K562 (cell line): ENCODE measurements at regions not wholly inside any gene's neighbourhood (a gene's known extent, or its start where the extent isn't known, plus 50 kb on each side); places are given as distances from the start of the nearest gene placed in this dataset.

ENCODE experiments used
- ATAC-seq: fragments of 200-7000 bp; cut with Tn5 transposase; 3 replicates; pipeline ENCODE4 v1.9.1; 2020; ENCODE audit warnings: moderate library complexity
- BruUV-seq: library from RNA; stranded (reverse); fragments of 400-500 nt; replicated peaks from 2 replicates; lab custom pipeline; 2021; lab: Mats Ljungman, UMichigan
- CTCF ChIA-PET: fragments of 300-600 bp; formaldehyde crosslinking; extraction: SDS; loops from one replicate; lab custom pipeline; 2021; ENCODE audit warnings: low intra/inter-chr PET ratio; lab: Yijun Ruan, JAX
- POLR2A ChIA-PET: fragments of 300-600, 350-650 bp; sonication (Branson Sonifier 250); formaldehyde crosslinking; extraction: SDS; loops from one replicate; lab custom pipeline; 2021; ENCODE audit warnings: antibody characterized with exemption, inconsistent platforms; lab: Yijun Ruan, JAX
- DNase-seq, 4 experiments: peaks; one replicate each; pipeline versions ENCODE4 v3.0.0 to v3.0.0-alpha.2; 2011 to 2018; ENCODE audit warnings: low spot score in 3 of 4, mixed read lengths in 3 of 4; ENCODE audit errors: extremely low read depth in 1 of 4
- FAIRE-seq: peaks from 2 replicates; lab custom pipeline; 2011; peaks lifted over from hg19 to GRCh38; lab: Jason Lieb, UNC
- H2AFZ ChIP-seq: 2 replicates; pipeline ENCODE4 v1.6.0; 2011; ENCODE audit warnings: low read depth, low read length, control low read depth, inconsistent platforms
- H3K27ac ChIP-seq: fragments of 200-600 bp; 3 replicates; pipeline ENCODE4 v1.8.0; 2011; ENCODE audit warnings: low read depth, mild to moderate bottlenecking, control low read depth, inconsistent platforms, low read length, moderate library complexity, mixed read lengths; ENCODE audit errors: extremely low read depth
- H3K27me3 ChIP-seq, 2 experiments: fragments of 300-600 bp in 1 of 2; 2 replicates in 1 of 2; 3 replicates in 1 of 2; pipeline versions ENCODE4 v1.6.0 to v1.8.0; 2011; ENCODE audit warnings: inconsistent platforms in 2 of 2, low read length in 2 of 2, mild to moderate bottlenecking in 1 of 2, mixed read lengths in 1 of 2, moderate library complexity in 1 of 2; ENCODE audit not compliant: control insufficient read depth in 2 of 2, insufficient read depth in 2 of 2
- H3K36me3 ChIP-seq: fragments of 300-600 bp; 3 replicates; pipeline ENCODE4 v1.8.0; 2011; ENCODE audit warnings: mild to moderate bottlenecking, low read length, inconsistent platforms; ENCODE audit not compliant: control insufficient read depth, insufficient read depth
- H3K4me1 ChIP-seq, 2 experiments: fragments of 200-600 bp in 1 of 2; replicated peaks in 1 of 2; 2 replicates in 1 of 2; 3 replicates in 1 of 2; pipeline versions ENCODE4 v1.5.1 to v1.8.0; 2011; ENCODE audit warnings: inconsistent platforms in 2 of 2, low read length in 2 of 2, mild to moderate bottlenecking in 1 of 2, mixed read lengths in 1 of 2, moderate library complexity in 1 of 2; ENCODE audit not compliant: control insufficient read depth in 2 of 2, insufficient read depth in 2 of 2
- H3K4me2 ChIP-seq: 2 replicates; pipeline ENCODE4 v1.6.1; 2011; ENCODE audit warnings: low read length, control low read depth, inconsistent platforms, mixed read lengths; ENCODE audit not compliant: insufficient read depth
- H3K4me3 ChIP-seq: fragments of 200-600 bp; sonication (generic), shearing (Covaris generic); 2 replicates; pipeline ENCODE4 v1.5.1; 2016; ENCODE audit warnings: control low read depth, inconsistent platforms
- H3K79me2 ChIP-seq: fragments of 200-600 bp; 3 replicates; pipeline ENCODE4 v1.8.0; 2011; ENCODE audit warnings: low read length, inconsistent platforms; ENCODE audit not compliant: control insufficient read depth, insufficient read depth
- H3K9ac ChIP-seq, 2 experiments: 2 replicates each; pipeline versions ENCODE4 v1.6.0 to v1.6.1; 2011; ENCODE audit warnings: low read depth in 2 of 2, low read length in 2 of 2, control low read depth in 1 of 2, inconsistent platforms in 1 of 2, mild to moderate bottlenecking in 1 of 2, mixed read lengths in 1 of 2; ENCODE audit not compliant: insufficient read depth in 1 of 2
- H3K9me1 ChIP-seq: one replicate; pipeline ENCODE4 v1.6.0; 2011; ENCODE audit warnings: inconsistent platforms, mild to moderate bottlenecking, low read length, moderate library complexity; ENCODE audit not compliant: control insufficient read depth, insufficient read depth
- H3K9me3 ChIP-seq: replicated peaks from 2 replicates; pipeline ENCODE4 v1.5.1; 2011; ENCODE audit warnings: low read depth, low read length, inconsistent platforms; ENCODE audit not compliant: control insufficient read depth, insufficient read depth
- H4K20me1 ChIP-seq: replicated peaks from 2 replicates; pipeline ENCODE4 v1.6.1; 2011; ENCODE audit warnings: low read length, inconsistent platforms, mixed read lengths; ENCODE audit not compliant: control insufficient read depth, insufficient read depth
- GTF2A2 ChIP-seq: IDR thresholded peaks from 2 replicates; pipeline ENCODE4 v1.6.1; 2016; ENCODE audit warnings: mild to moderate bottlenecking, missing genetic modification characterization, missing compliant biosample characterization
- SOX6 ChIP-seq: fragments of 450-650 bp; IDR thresholded peaks from 2 replicates; pipeline ENCODE4 v1.6.1; 2014; ENCODE audit warnings: mild to moderate bottlenecking
- ZNF316 ChIP-seq: fragments of 450-650 bp; IDR thresholded peaks from 2 replicates; pipeline ENCODE4 v1.6.1; 2016
- ZNF431 ChIP-seq: sonication (generic); formaldehyde crosslinking; IDR thresholded peaks from 2 replicates; pipeline ENCODE4 v1.8.0; 2022; ENCODE audit warnings: mild to moderate bottlenecking, missing genetic modification reagents
- WGBS: fragments of 100-300 bp; shearing (Covaris generic); methylation state at CpG from one replicate; pipeline ENCODE4 v1.1.6; 2016; ENCODE audit warnings: low coverage, mixed read lengths; ENCODE audit not compliant: insufficient coverage; ENCODE audit errors: missing lambda C conversion rate; 5-methylcytosine and 5-hydroxymethylcytosine counted together
- in situ Hi-C: fragments of 300-500 bp; cut with MboI; formaldehyde crosslinking; loops from 4 replicates; pipeline ENCODE4 v1.15.0; 2018; ENCODE audit warnings: inconsistent platforms, mixed read lengths
- intact Hi-C: fragments of 100-400 bp; cut with micrococcal nuclease; formaldehyde crosslinking; loops from 2 replicates; pipeline ENCODE4 v1.14.2; 2022

- POLR2A ChIA-PET = no interaction called here
- H3K9me1 ChIP-seq = no peaks in the 10 kb centered on the region
These were observed 642.9 kb downstream of the STPG2 start for GRCh38 chr4:97500423-97500822.

GRCh38 chr4:97504713-97505112, 638.6 kb downstream of the STPG2 start:
- no peak for ATAC-seq
- ChIA-PET CTCF (no interaction called here), POLR2A (no interaction called here)
- TF ChIP-seq SOX6 (no peak), ZNF316 (0 out of 2 replicates have a peak, but pooled peaks have one; percentile 2)
- no peak for DNase-seq
- Histone ChIP-seq H2AFZ (no peak overlapping the region), H3K9me3 (no peaks in the 10 kb centered on the region), H3K9ac (no peak overlapping the region), H4K20me1 (no peaks in the 10 kb centered on the region), H3K79me2 (no peaks in the 10 kb centered on the region), H3K27ac (no peak overlapping the region), H3K9me1 (no peaks in the 10 kb centered on the region), H3K36me3 (no peaks in the 10 kb centered on the region), H3K4me3 (no peak overlapping the region), H3K4me1 (no peaks in the 10 kb centered on the region), H3K27me3 (no peaks in the 10 kb centered on the region), H3K4me2 (no peak overlapping the region)
- in situ Hi-C loops (no loop called here), intact Hi-C loops (no loop called here)
- FAIRE-seq = no peak
- no TSS peak for BruUV-seq

More at GRCh38 chr4:97500423-97500822, 642.9 kb downstream of the STPG2 start:
- CTCF ChIA-PET = no interaction called here
- H3K9ac ChIP-seq = no peak overlapping the region
- H3K79me2 ChIP-seq = no peaks in the 10 kb centered on the region
- intact Hi-C loops = no loop called here
- H3K4me2 ChIP-seq = no peak overlapping the region
- in situ Hi-C loops = no loop called here
- H3K27ac ChIP-seq = no peak overlapping the region
- no peak for TF ChIP-seq GTF2A2 (tag)
- TF ChIP-seq ZNF431 (CRISPR knock-in tag) = no peak
- no peak for FAIRE-seq
- H3K36me3 ChIP-seq = no peaks in the 10 kb centered on the region
- H3K4me1 ChIP-seq = no peaks in the 10 kb centered on the region
- no peak for DNase-seq
- no peak for ATAC-seq
- H4K20me1 ChIP-seq = no peaks in the 10 kb centered on the region
- no peaks in the 10 kb centered on the region for H3K9me3 ChIP-seq
- BruUV-seq = no TSS peak
- H3K27me3 ChIP-seq = no peaks in the 10 kb centered on the region
- no peak overlapping the region for H2AFZ ChIP-seq
- H3K4me3 ChIP-seq = no peak overlapping the region
- 0% methylated on average over 2 of the region's 2 CpGs for WGBS
